H1 (cell line): ENCODE measurements at regions not wholly inside any gene's neighbourhood (a gene's known extent, or its start where the extent isn't known, plus 50 kb on each side); places are given as distances from the start of the nearest gene placed in this dataset.

ENCODE experiments used
- CTCF ChIA-PET: fragments of 300-600 bp; sonication (Branson Sonifier 250); formaldehyde crosslinking; loops from one replicate; lab custom pipeline; 2021; ENCODE audit not compliant: partially characterized antibody; lab: Charles Lee
- POLR2A ChIA-PET: fragments of 300-600 bp; sonication (Branson Sonifier 250); formaldehyde crosslinking; loops from one replicate; lab custom pipeline; 2021; ENCODE audit warnings: inconsistent platforms; ENCODE audit not compliant: partially characterized antibody; lab: Charles Lee
- DNase-seq, 2 experiments: peaks; one replicate each; pipeline versions ENCODE4 v3.0.0 to v3.0.0-alpha.2; 2010 to 2022; ENCODE audit warnings: low spot score in 2 of 2, low read depth in 1 of 2, mixed read lengths in 1 of 2
- FAIRE-seq: peaks from 2 replicates; lab custom pipeline; 2011; peaks lifted over from hg19 to GRCh38; lab: Jason Lieb, UNC
- H2AFZ ChIP-seq: 2 replicates; pipeline ENCODE4 v1.8.1; 2012; ENCODE audit warnings: low read length, inconsistent platforms
- H2AK5ac ChIP-seq: 2 replicates; pipeline ENCODE4 v1.6.1; 2013; ENCODE audit warnings: low read depth, low read length
- H2BK120ac ChIP-seq: replicated peaks from 2 replicates; pipeline ENCODE3; 2013; ENCODE audit warnings: low read depth, low read length, inconsistent platforms
- H2BK12ac ChIP-seq: 2 replicates; pipeline ENCODE4 v1.6.1; 2013; ENCODE audit warnings: low read depth, low read length
- H2BK15ac ChIP-seq: 2 replicates; pipeline ENCODE4 v1.6.1; 2013; ENCODE audit warnings: low read length
- H2BK20ac ChIP-seq: 2 replicates; pipeline ENCODE4 v1.6.1; 2013; ENCODE audit warnings: low read length
- H2BK5ac ChIP-seq: 2 replicates; pipeline ENCODE4 v1.6.1; 2013; ENCODE audit warnings: low read depth, low read length
- H3K14ac ChIP-seq: 2 replicates; pipeline ENCODE4 v1.6.1; 2013; ENCODE audit warnings: inconsistent platforms; ENCODE audit not compliant: insufficient read length
- H3K18ac ChIP-seq: 2 replicates; pipeline ENCODE4 v1.6.1; 2013; ENCODE audit warnings: low read length; ENCODE audit errors: extremely low read depth
- H3K23ac ChIP-seq: 2 replicates; pipeline ENCODE4 v1.6.1; 2013; ENCODE audit warnings: inconsistent platforms; ENCODE audit not compliant: insufficient read length
- H3K23me2 ChIP-seq: 2 replicates; pipeline ENCODE4 v1.6.1; 2013; ENCODE audit warnings: low read depth, low read length
- H3K27ac ChIP-seq: 2 replicates; pipeline ENCODE4 v1.6.1; 2011; ENCODE audit warnings: low read depth, low read length, inconsistent platforms
- H3K27me3 ChIP-seq, 4 experiments: replicated peaks in 1 of 4; 1 replicate in 1 of 4; 2 replicates in 3 of 4; pipeline versions ENCODE4 v1.6.1 to v1.8.1; 2011 to 2013; ENCODE audit warnings: low read length in 3 of 4, mild to moderate bottlenecking in 3 of 4, inconsistent platforms in 2 of 4, mixed read lengths in 2 of 4, moderate library complexity in 1 of 4; ENCODE audit not compliant: control insufficient read depth in 3 of 4, insufficient read depth in 3 of 4; ENCODE audit errors: extremely low read depth in 1 of 4
- H3K36me3 ChIP-seq, 4 experiments: 2 replicates each; pipeline versions ENCODE4 v1.6.1 to v1.8.1; 2011 to 2013; ENCODE audit warnings: mild to moderate bottlenecking in 4 of 4, low read length in 3 of 4, moderate library complexity in 2 of 4, control low read depth in 1 of 4, inconsistent platforms in 1 of 4; ENCODE audit not compliant: insufficient read depth in 4 of 4, control insufficient read depth in 2 of 4
- H3K4ac ChIP-seq: replicated peaks from 2 replicates; pipeline ENCODE3; 2013; ENCODE audit warnings: low read length, low read depth, mixed read lengths, inconsistent platforms; ENCODE audit not compliant: insufficient read length
- H3K4me1 ChIP-seq, 4 experiments: replicated peaks in 1 of 4; 1 replicate in 1 of 4; 2 replicates in 3 of 4; pipeline versions ENCODE4 v1.6.1 to v1.8.1; 2011 to 2013; ENCODE audit warnings: low read length in 3 of 4, inconsistent platforms in 2 of 4, mixed read lengths in 1 of 4; ENCODE audit not compliant: insufficient read depth in 4 of 4, control insufficient read depth in 3 of 4
- H3K4me2 ChIP-seq, 2 experiments: 2 replicates each; pipeline versions ENCODE4 v1.6.1 to v1.8.1; 2011 to 2013; ENCODE audit warnings: low read depth in 2 of 2, low read length in 2 of 2, control low read depth in 1 of 2, inconsistent platforms in 1 of 2, mild to moderate bottlenecking in 1 of 2; ENCODE audit not compliant: insufficient read depth in 1 of 2
- H3K4me3 ChIP-seq, 4 experiments: fragments of 200-600, 300-600 bp in 1 of 4; sonication (generic), shearing (Covaris generic), sonication (Bioruptor Twin) in 1 of 4; 2 replicates each; pipeline versions ENCODE4 v1.5.1 to v1.8.1; 2011 to 2016; ENCODE audit warnings: low read length in 4 of 4, low read depth in 3 of 4, control low read depth in 2 of 4, inconsistent platforms in 2 of 4, mild to moderate bottlenecking in 2 of 4, mixed read lengths in 1 of 4, moderate library complexity in 1 of 4; ENCODE audit not compliant: insufficient read depth in 2 of 4; ENCODE audit errors: extremely low read depth in 1 of 4
- H3K56ac ChIP-seq: replicated peaks from 2 replicates; pipeline ENCODE3; 2013; ENCODE audit warnings: low read depth, mild to moderate bottlenecking, mixed read lengths, low read length, inconsistent platforms; ENCODE audit not compliant: insufficient read length
- H3K79me1 ChIP-seq: 2 replicates; pipeline ENCODE4 v1.6.1; 2013; ENCODE audit warnings: low read depth, low read length, control low read depth
- H3K79me2 ChIP-seq, 2 experiments: 2 replicates each; pipeline versions ENCODE4 v1.6.1 to v1.8.1; 2012 to 2013; ENCODE audit warnings: low read length in 2 of 2, mild to moderate bottlenecking in 2 of 2, inconsistent platforms in 1 of 2; ENCODE audit not compliant: insufficient read depth in 2 of 2, control insufficient read depth in 1 of 2
- H3K9ac ChIP-seq, 4 experiments: replicated peaks in 1 of 4; 1 replicate in 1 of 4; 2 replicates in 3 of 4; pipeline versions ENCODE4 v1.6.1 to v1.8.1; 2011 to 2013; ENCODE audit warnings: low read depth in 3 of 4, low read length in 3 of 4, control low read depth in 2 of 4, mild to moderate bottlenecking in 2 of 4, moderate library complexity in 2 of 4, inconsistent platforms in 1 of 4; ENCODE audit errors: extremely low read depth in 1 of 4
- H3K9me3 ChIP-seq, 2 experiments: 2 replicates each; pipeline versions ENCODE4 v1.6.1 to v1.8.1; 2012 to 2013; ENCODE audit warnings: mild to moderate bottlenecking in 2 of 2, moderate library complexity in 2 of 2, control low read depth in 1 of 2, inconsistent platforms in 1 of 2, low read depth in 1 of 2, low read length in 1 of 2, mixed read lengths in 1 of 2; ENCODE audit not compliant: insufficient read depth in 2 of 2
- H4K20me1 ChIP-seq, 2 experiments: replicated peaks in 1 of 2; 2 replicates each; pipeline versions ENCODE3 to v1.8.1; 2011 to 2013; ENCODE audit warnings: inconsistent platforms in 2 of 2, low read length in 2 of 2, mild to moderate bottlenecking in 1 of 2; ENCODE audit not compliant: insufficient read depth in 2 of 2, control insufficient read depth in 1 of 2
- H4K5ac ChIP-seq: 2 replicates; pipeline ENCODE4 v1.6.1; 2013; ENCODE audit warnings: low read length, low read depth, mixed read lengths, inconsistent platforms; ENCODE audit not compliant: insufficient read length
- H4K8ac ChIP-seq: 2 replicates; pipeline ENCODE4 v1.8.0; 2013; ENCODE audit warnings: mild to moderate bottlenecking, moderate library complexity, low read length, inconsistent platforms; ENCODE audit not compliant: insufficient read depth; ENCODE audit errors: extremely low read depth
- H4K91ac ChIP-seq: replicated peaks from 2 replicates; pipeline ENCODE3; 2013; ENCODE audit warnings: low read length, mixed read lengths, inconsistent platforms; ENCODE audit not compliant: insufficient read length
- ATF2 ChIP-seq: IDR thresholded peaks from 2 replicates; pipeline ENCODE4 v1.6.1; 2012; ENCODE audit warnings: low read length, inconsistent platforms
- BRCA1 ChIP-seq: IDR thresholded peaks from 2 replicates; pipeline ENCODE4 v1.6.1; 2012; ENCODE audit warnings: low read depth, low read length, improper control_type of control experiment
- CEBPB ChIP-seq: IDR thresholded peaks from 2 replicates; pipeline ENCODE4 v1.6.1; 2012; ENCODE audit warnings: low read depth, low read length
- CREB1 ChIP-seq: IDR thresholded peaks from 2 replicates; pipeline ENCODE4 v1.6.1; 2012; ENCODE audit warnings: inconsistent platforms
- CTBP2 ChIP-seq: IDR thresholded peaks from 2 replicates; pipeline ENCODE4 v1.7.0; 2011; ENCODE audit warnings: borderline replicate concordance, mild to moderate bottlenecking, moderate library complexity, mixed read lengths, low read length; ENCODE audit not compliant: insufficient read depth, insufficient read length
- EGR1 ChIP-seq: IDR thresholded peaks from 2 replicates; pipeline ENCODE4 v1.6.1; 2011; ENCODE audit warnings: low read depth, low read length, borderline replicate concordance
- HDAC2 ChIP-seq, 2 experiments: fragments of 300-600 bp in 1 of 2; sonication (generic) in 1 of 2; IDR thresholded peaks; 2 replicates each; pipeline ENCODE4 v1.6.1; 2011 to 2012; ENCODE audit warnings: low read depth in 2 of 2, low read length in 2 of 2, mild to moderate bottlenecking in 2 of 2, moderate library complexity in 2 of 2, borderline replicate concordance in 1 of 2, inconsistent platforms in 1 of 2
- JUND ChIP-seq: IDR thresholded peaks from 2 replicates; pipeline ENCODE4 v1.6.1; 2011; ENCODE audit warnings: mild to moderate bottlenecking, improper control_type of control experiment, low read length
- KDM1A ChIP-seq: fragments of 200-600, 300-600 bp; sonication (generic); IDR thresholded peaks from 2 replicates; pipeline ENCODE4 v1.7.1; 2016; ENCODE audit warnings: mild to moderate bottlenecking, low read length, borderline replicate concordance
- KDM4A ChIP-seq: IDR thresholded peaks from one replicate; pipeline ENCODE4 v1.7.1; 2012; ENCODE audit warnings: low read depth, mild to moderate bottlenecking, moderate library complexity, low read length, inconsistent platforms; ENCODE audit not compliant: severe bottlenecking
- POLR2AphosphoS5 ChIP-seq: IDR thresholded peaks from 2 replicates; pipeline ENCODE4 v1.6.1; 2011; ENCODE audit warnings: low read depth, low read length
- RBBP5 ChIP-seq: IDR thresholded peaks from 2 replicates; pipeline ENCODE4 v1.7.1; 2012; ENCODE audit warnings: low read depth, mild to moderate bottlenecking, inconsistent platforms, low read length, moderate library complexity, borderline replicate concordance
- WGBS, 2 experiments: shearing (Covaris generic) in 1 of 2; methylation state at CpG; one replicate each; pipeline versions ENCODE4 v1.1.6 to v1.1.7; 2013 to 2015; ENCODE audit warnings: low lambda C conversion rate in 2 of 2, mixed read lengths in 2 of 2, inconsistent platforms in 1 of 2, low coverage in 1 of 2, missing lambda C conversion rate in 1 of 2; ENCODE audit not compliant: insufficient replicate concordance in 2 of 2, insufficient coverage in 1 of 2, insufficient read length in 1 of 2; ENCODE audit errors: extremely low coverage in 1 of 2, missing lambda C conversion rate in 1 of 2; 5-methylcytosine and 5-hydroxymethylcytosine counted together

DNA sequence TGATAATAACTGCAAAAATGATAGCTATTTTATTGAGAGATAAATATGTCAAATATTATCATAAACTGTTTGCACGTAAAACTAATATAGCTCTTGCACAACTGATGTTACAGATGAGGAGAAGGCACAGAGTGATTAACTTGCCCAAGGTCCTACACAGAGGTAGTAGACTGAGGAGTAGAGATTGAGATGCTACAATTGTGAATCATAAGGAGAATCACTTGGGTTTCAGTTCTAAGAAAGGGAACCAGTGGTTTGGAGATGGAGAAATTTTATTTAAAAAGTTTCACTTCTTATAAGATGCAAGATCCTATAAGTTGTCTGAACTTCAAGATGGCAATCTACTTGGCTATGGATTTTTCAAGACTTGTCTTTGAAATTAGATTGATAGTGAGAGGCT is 224.8 kb upstream of the RAG2 start:
- no peak overlapping the region for H3K27ac ChIP-seq
- no peak for DNase-seq
- H2BK20ac ChIP-seq: no peak overlapping the region
- H2BK12ac ChIP-seq: no peak overlapping the region
- H3K4ac ChIP-seq: no peak overlapping the region
- H3K56ac ChIP-seq: no peak overlapping the region
- no peak overlapping the region for H2BK120ac ChIP-seq
- no peak overlapping the region for H3K23ac ChIP-seq
- H3K4me1 ChIP-seq: no peaks in the 10 kb centered on the region
- H2AK5ac ChIP-seq: no peak overlapping the region
- H3K27me3 ChIP-seq: no peaks in the 10 kb centered on the region
- no peak overlapping the region for H3K4me3 ChIP-seq
- H4K91ac ChIP-seq: no peak overlapping the region
- H3K23me2 ChIP-seq: no peaks in the 10 kb centered on the region; the same call in 1 of the 2 replicates
- no peak overlapping the region for H4K5ac ChIP-seq
- no peaks in the 10 kb centered on the region for H3K36me3 ChIP-seq
- H4K8ac ChIP-seq: no peak overlapping the region
- H3K4me2 ChIP-seq: no peak overlapping the region
- no peak overlapping the region for H3K14ac ChIP-seq
- no peaks in the 10 kb centered on the region for H3K79me2 ChIP-seq
- WGBS, 2 experiments: 100% methylated on average over 1 of the region's 1 CpG; no CpG with 5 or more reads in 1 of the 2 experiments
- ChIA-PET CTCF (no interaction called here), POLR2A (no interaction called here)
- FAIRE-seq: no peak
- no peaks in the 10 kb centered on the region for H3K79me1 ChIP-seq
- H2BK5ac ChIP-seq: no peak overlapping the region
- no peak overlapping the region for H2BK15ac ChIP-seq
- H3K9me3 ChIP-seq: no peaks in the 10 kb centered on the region; a peak in 1 of 4 replicates
- no peaks in the 10 kb centered on the region for H4K20me1 ChIP-seq
- H3K18ac ChIP-seq: no peak overlapping the region
- H3K9ac ChIP-seq: no peak overlapping the region
- no peak overlapping the region for H2AFZ ChIP-seq
- TF ChIP-seq RBBP5: no peak
- TF ChIP-seq KDM1A: no peak
- no peak for TF ChIP-seq CEBPB
- TF ChIP-seq BRCA1: no peak
- no peak for TF ChIP-seq JUND
- TF ChIP-seq CREB1: no peak
- TF ChIP-seq POLR2AphosphoS5: no peak
- TF ChIP-seq KDM4A: no peak
- TF ChIP-seq CTBP2: no peak
- TF ChIP-seq ATF2: no peak
- TF ChIP-seq HDAC2 (IDR thresholded peaks at IDR 0.05; ENCODE audit: borderline replicate concordance in 1 of 2, low read depth in 2 of 2, low read length in 2 of 2): no peak
- no peak for TF ChIP-seq EGR1
